GM23338 (cell line): ENCODE measurements at regions not wholly inside any gene's neighbourhood (a gene's known extent, or its start where the extent isn't known, plus 50 kb on each side); places are given as distances from the start of the nearest gene placed in this dataset.
A peak's percentile ranks its signal among the peaks of the same experiment; 100 is the strongest.

Experiments
- ATAC-seq: fragments of 200-7000 bp; cut with Tn5 transposase; 3 replicates; pipeline ENCODE4 v1.9.1; 2020
- DNase-seq: peaks from one replicate; pipeline ENCODE4 v3.0.0-alpha.2; 2015; ENCODE audit warnings: low spot score
- H2AFZ ChIP-seq: fragments of 200-600 bp; sonication (generic); 2 replicates; pipeline ENCODE4 v1.8.0; 2016; ENCODE audit warnings: antibody characterized with exemption, mild to moderate bottlenecking, moderate library complexity
- H3F3A ChIP-seq: fragments of 200-600 bp; sonication (generic); replicated peaks from 2 replicates; pipeline ENCODE4 v1.8.0; 2017; ENCODE audit warnings: antibody characterized with exemption, mixed run types, low read depth
- H3K27ac ChIP-seq: fragments of 200-600 bp; sonication (generic); 2 replicates; pipeline ENCODE4 v1.6.1; 2016; ENCODE audit warnings: low read depth
- H3K27me3 ChIP-seq: fragments of 200-600 bp; sonication (generic); 2 replicates; pipeline ENCODE4 v1.8.0; 2016; ENCODE audit warnings: mild to moderate bottlenecking, mixed run types, moderate library complexity; ENCODE audit not compliant: insufficient read depth
- H3K36me3 ChIP-seq: fragments of 200-600 bp; sonication (generic); 2 replicates; pipeline ENCODE4 v1.8.0; 2016; ENCODE audit warnings: mild to moderate bottlenecking; ENCODE audit not compliant: insufficient read depth
- H3K4me1 ChIP-seq: fragments of 200-600 bp; sonication (generic); 2 replicates; pipeline ENCODE4 v1.8.0; 2016; ENCODE audit warnings: mild to moderate bottlenecking, moderate library complexity; ENCODE audit not compliant: insufficient read depth
- H3K4me2 ChIP-seq: fragments of 200-600 bp; sonication (generic); 2 replicates; pipeline ENCODE4 v1.7.1; 2017; ENCODE audit warnings: mixed run types
- H3K4me3 ChIP-seq: fragments of 200-600 bp; sonication (generic); 2 replicates; pipeline ENCODE4 v1.6.1; 2016; ENCODE audit warnings: mixed run types
- H3K79me2 ChIP-seq: fragments of 200-600 bp; sonication (generic); replicated peaks from 2 replicates; pipeline ENCODE4 v1.8.0; 2017; ENCODE audit warnings: mild to moderate bottlenecking; ENCODE audit not compliant: insufficient read depth
- H3K9me2 ChIP-seq: fragments of 200-600 bp; sonication (generic); 2 replicates; pipeline ENCODE4 v1.8.0; 2017; ENCODE audit not compliant: insufficient read depth
- H4K20me1 ChIP-seq: fragments of 200-600 bp; sonication (generic); replicated peaks from 2 replicates; pipeline ENCODE4 v1.8.0; 2017; ENCODE audit warnings: mild to moderate bottlenecking; ENCODE audit not compliant: insufficient read depth
- H3K27ac Mint-ChIP-seq: 2 replicates; pipeline ENCODE4 v1.8.0; 2020; ENCODE audit warnings: inconsistent platforms, mild to moderate bottlenecking, moderate library complexity, mixed read lengths
- H3K27me3 Mint-ChIP-seq: 3 replicates; pipeline ENCODE4 v1.8.0; 2022; ENCODE audit warnings: low read depth, mild to moderate bottlenecking, moderate library complexity, mixed read lengths, inconsistent platforms; ENCODE audit not compliant: insufficient read depth, poor library complexity
- H3K36me3 Mint-ChIP-seq: 3 replicates; pipeline ENCODE4 v1.8.0; 2021; ENCODE audit warnings: low read depth, mild to moderate bottlenecking, inconsistent platforms, moderate library complexity, mixed read lengths
- H3K4me1 Mint-ChIP-seq: 3 replicates; pipeline ENCODE4 v1.8.0; 2020; ENCODE audit warnings: mild to moderate bottlenecking, inconsistent platforms, mixed read lengths
- H3K4me3 Mint-ChIP-seq: 3 replicates; pipeline ENCODE4 v1.8.0; 2021; ENCODE audit warnings: moderate library complexity, mild to moderate bottlenecking, inconsistent platforms, mixed read lengths
- H3K9me3 Mint-ChIP-seq: 3 replicates; pipeline ENCODE4 v1.8.0; 2020; ENCODE audit warnings: moderate library complexity, mild to moderate bottlenecking, inconsistent platforms, mixed read lengths
- CREB1 ChIP-seq: fragments of 250-450 bp; sonication (Bioruptor Pico); IDR thresholded peaks from 2 replicates; pipeline ENCODE4 v1.5.0; 2020; ENCODE audit warnings: low read depth, mild to moderate bottlenecking, moderate library complexity
- ETS1 ChIP-seq: IDR thresholded peaks from 2 replicates; pipeline ENCODE4 v1.6.1; 2016; ENCODE audit warnings: antibody characterized with exemption
- EZH2 ChIP-seq: fragments of 200-600 bp; sonication (generic); IDR thresholded peaks from one replicate; pipeline ENCODE4 v1.8.0; 2017; ENCODE audit warnings: antibody characterized with exemption, mild to moderate bottlenecking, low read depth; ENCODE audit not compliant: unreplicated experiment
- EZH2phosphoT487 ChIP-seq: fragments of 200-600 bp; sonication (generic); IDR thresholded peaks from one replicate; pipeline ENCODE4 v1.8.1; 2018; ENCODE audit warnings: antibody characterized with exemption; ENCODE audit not compliant: unreplicated experiment
- JUNB ChIP-seq: IDR thresholded peaks from one replicate; pipeline ENCODE4 v1.6.1; 2016; ENCODE audit warnings: antibody characterized with exemption; ENCODE audit not compliant: unreplicated experiment
- NANOG ChIP-seq: IDR thresholded peaks from 2 replicates; pipeline ENCODE4 v1.6.1; 2016; ENCODE audit warnings: antibody characterized with exemption, borderline replicate concordance
- POLR2AphosphoS5 ChIP-seq: IDR thresholded peaks from 2 replicates; pipeline ENCODE4 v1.6.1; 2016; ENCODE audit warnings: antibody characterized with exemption, low read depth
- REST ChIP-seq: IDR thresholded peaks from one replicate; pipeline ENCODE4 v1.6.1; 2018; ENCODE audit warnings: antibody characterized with exemption; ENCODE audit not compliant: unreplicated experiment
- ZNF331 ChIP-seq: fragments of 250-450 bp; sonication (Bioruptor Pico); IDR thresholded peaks from 2 replicates; pipeline ENCODE4 v1.5.0; 2020; ENCODE audit warnings: low read depth, mild to moderate bottlenecking, moderate library complexity
- ZNF462 ChIP-seq: fragments of 250-450 bp; sonication (Bioruptor Pico); IDR thresholded peaks from 2 replicates; pipeline ENCODE4 v1.5.0; 2020; ENCODE audit warnings: mild to moderate bottlenecking, moderate library complexity

GRCh38 chr2:122249673-122250072, 494.2 kb downstream of the TSN start:
- Histone ChIP-seq H3F3A (no peaks in the 10 kb centered on the region), H3K9me2 (peaks cover 5% of the 10 kb centered on the region; the same call in 1 of the 2 replicates), H4K20me1 (no peaks in the 10 kb centered on the region), H3K27me3 (no peaks in the 10 kb centered on the region), H3K79me2 (no peaks in the 10 kb centered on the region), H3K4me2 (no peak overlapping the region), H2AFZ (peak overlapping the region; percentile 23; the same call in 1 of the 2 replicates), H3K4me1 (no peaks in the 10 kb centered on the region), H3K36me3 (no peaks in the 10 kb centered on the region), H3K27ac (no peak overlapping the region), H3K4me3 (no peak overlapping the region)
- no peak for TF ChIP-seq CREB1 (CRISPR knock-in tag)
- TF ChIP-seq NANOG, result no peak
- TF ChIP-seq EZH2, result no peak
- TF ChIP-seq ZNF331, result no peak
- no peak for TF ChIP-seq ZNF462 (CRISPR knock-in tag)
- ATAC-seq, result no peak
- Mint-ChIP-seq H3K27ac (no peak overlapping the region), H3K9me3 (no peaks in the 10 kb centered on the region), H3K4me3 (no peak overlapping the region), H3K36me3 (no peaks in the 10 kb centered on the region), H3K27me3 (no peaks in the 10 kb centered on the region), H3K4me1 (no peaks in the 10 kb centered on the region)
- DNase-seq, result no peak

GRCh38 chr2:122251158-122251557, 495.7 kb downstream of the TSN start:
- Histone ChIP-seq H3K27ac (no peak overlapping the region), H3K79me2 (no peaks in the 10 kb centered on the region), H3K4me1 (no peaks in the 10 kb centered on the region), H3K27me3 (no peaks in the 10 kb centered on the region), H3K4me3 (no peak overlapping the region), H3K4me2 (no peak overlapping the region), H3K36me3 (no peaks in the 10 kb centered on the region), H3F3A (no peaks in the 10 kb centered on the region), H3K9me2 (peaks cover 5% of the 10 kb centered on the region; the same call in 1 of the 2 replicates), H4K20me1 (no peaks in the 10 kb centered on the region), H2AFZ (no peak overlapping the region)
- ATAC-seq (no peak), DNase-seq (no peak)
- Mint-ChIP-seq H3K4me1 (no peaks in the 10 kb centered on the region), H3K4me3 (no peak overlapping the region), H3K27me3 (no peaks in the 10 kb centered on the region), H3K27ac (no peak overlapping the region), H3K9me3 (no peaks in the 10 kb centered on the region), H3K36me3 (no peaks in the 10 kb centered on the region)
- TF ChIP-seq JUNB, result no peak
- TF ChIP-seq ETS1, result no peak
- no peak for TF ChIP-seq EZH2phosphoT487
- TF ChIP-seq POLR2AphosphoS5, result no peak
- no peak for TF ChIP-seq REST
- no peak for TF ChIP-seq EZH2
- no peak for TF ChIP-seq CREB1 (CRISPR knock-in tag)
